GM12892 (cell line): ENCODE measurements at regions not wholly inside any gene's neighbourhood (a gene's known extent, or its start where the extent isn't known, plus 50 kb on each side); places are given as distances from the start of the nearest gene placed in this dataset.

Source experiments
- DNase-seq: peaks from one replicate; pipeline ENCODE4 v3.0.0; 2011; ENCODE audit not compliant: insufficient read length
- FAIRE-seq: peaks from 2 replicates; lab custom pipeline; 2011; peaks lifted over from hg19 to GRCh38; lab: Jason Lieb, UNC
- POLR2A ChIP-seq: IDR thresholded peaks from 2 replicates; pipeline ENCODE4 v1.6.1; 2011; ENCODE audit warnings: low read depth, low read length, control low read depth
- POLR2AphosphoS5 ChIP-seq: IDR thresholded peaks from 2 replicates; pipeline ENCODE4 v1.6.1; 2011; ENCODE audit warnings: low read depth, low read length, control low read depth
- TAF1 ChIP-seq: IDR thresholded peaks from 2 replicates; pipeline ENCODE4 v1.6.1; 2011; ENCODE audit warnings: low read depth, mild to moderate bottlenecking, control low read depth, low read length, borderline replicate concordance

DNA sequence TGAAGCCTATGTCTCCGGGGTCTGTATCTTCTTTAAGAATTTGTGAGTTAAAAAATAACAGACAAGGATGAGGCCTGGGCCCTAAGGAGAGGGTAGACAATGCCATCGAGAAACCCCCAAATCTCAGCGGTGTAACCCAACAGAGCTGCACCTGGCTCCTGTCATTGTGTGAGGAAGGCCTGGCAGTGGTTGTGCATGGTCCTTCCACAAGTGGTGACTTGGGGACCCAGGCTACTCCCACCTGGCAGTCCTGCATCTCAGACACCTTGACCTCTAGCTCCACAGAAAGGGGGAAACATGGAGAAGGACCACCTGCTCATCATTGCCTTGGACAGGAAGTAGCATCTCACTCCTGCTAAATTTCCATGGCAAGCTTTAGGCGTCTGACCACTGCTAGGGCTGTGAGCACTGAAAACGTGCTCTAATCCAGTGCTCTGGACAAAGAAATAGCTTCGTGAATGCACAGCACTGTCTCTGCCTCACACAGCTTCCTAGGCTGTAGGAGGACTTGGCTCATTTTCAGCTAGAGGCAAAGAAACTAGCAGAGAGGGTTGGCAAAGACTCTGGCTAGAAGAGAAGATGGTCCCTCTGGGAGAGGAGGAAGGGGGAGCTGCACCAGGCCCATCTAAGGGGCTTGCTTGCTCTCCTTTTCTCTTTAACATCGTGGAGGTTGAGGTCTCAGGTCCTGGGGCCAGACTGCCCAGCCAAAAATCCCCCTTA, 273.9 kb upstream of the ZMIZ1 start:
- FAIRE-seq = no peak
- DNase-seq = no peak
- TF ChIP-seq POLR2AphosphoS5 = no peak
- TF ChIP-seq POLR2A = no peak
- TF ChIP-seq TAF1 = no peak

DNA sequence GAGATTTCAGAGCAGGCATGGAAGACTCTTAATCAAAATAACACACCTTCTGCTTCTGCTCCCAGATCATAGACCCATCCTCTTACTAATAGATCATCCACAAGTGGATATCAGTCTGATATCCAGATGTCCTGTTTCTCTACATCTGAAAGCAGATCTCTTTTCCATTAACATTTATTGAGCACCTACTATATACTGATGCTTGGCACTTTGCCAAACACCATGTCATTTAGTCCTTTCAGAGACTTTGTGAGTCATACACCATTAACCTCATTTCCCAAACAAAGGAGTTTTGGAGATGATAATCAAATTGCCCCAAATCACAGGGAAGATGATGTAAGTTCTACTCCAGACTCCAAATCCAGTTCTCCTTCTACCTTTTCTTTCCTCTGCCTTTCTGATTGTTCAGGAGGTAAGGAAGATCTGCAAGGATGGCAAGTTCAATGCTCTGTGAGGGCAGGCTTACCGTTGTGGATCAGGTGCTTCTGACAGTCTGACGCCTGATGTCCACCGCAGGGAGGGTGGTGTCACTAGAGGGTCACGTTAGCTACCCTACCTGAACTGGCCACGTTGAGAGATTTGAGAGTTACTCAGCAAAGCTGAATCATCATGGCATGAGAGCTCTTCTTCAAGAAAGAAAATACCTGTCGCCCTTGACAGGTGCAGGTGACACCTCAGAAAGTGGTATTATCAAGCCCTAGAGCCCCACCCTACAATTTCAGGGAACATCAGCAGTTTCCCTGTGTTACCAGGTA, 269.6 kb upstream of the ZMIZ1 start:
- no peak for FAIRE-seq
- no peak for DNase-seq
- TF ChIP-seq POLR2A (no peak), TAF1 (no peak), POLR2AphosphoS5 (no peak)

DNA sequence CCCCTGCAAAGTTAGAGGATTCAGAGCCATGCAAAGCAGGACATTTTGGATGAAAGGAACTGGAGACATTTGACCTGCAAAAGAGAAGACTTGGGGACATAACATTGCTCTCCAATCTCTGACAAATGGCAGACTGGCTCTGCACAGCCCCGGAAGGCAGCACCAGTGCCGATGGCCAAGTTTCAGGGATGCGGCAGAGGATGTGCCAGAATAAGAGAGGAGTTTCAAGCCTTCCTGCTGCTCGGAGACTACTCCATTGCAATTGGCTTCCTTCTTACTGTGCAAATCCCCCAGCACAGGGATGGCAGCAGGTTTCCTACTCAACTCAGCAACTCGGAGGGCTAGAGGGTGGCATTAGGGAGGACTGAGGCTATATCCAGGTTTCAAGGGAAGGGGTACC, 268.8 kb upstream of the ZMIZ1 start:
- FAIRE-seq (no peak), DNase-seq (no peak)
- TF ChIP-seq TAF1 (no peak), POLR2A (no peak), POLR2AphosphoS5 (no peak)

DNA sequence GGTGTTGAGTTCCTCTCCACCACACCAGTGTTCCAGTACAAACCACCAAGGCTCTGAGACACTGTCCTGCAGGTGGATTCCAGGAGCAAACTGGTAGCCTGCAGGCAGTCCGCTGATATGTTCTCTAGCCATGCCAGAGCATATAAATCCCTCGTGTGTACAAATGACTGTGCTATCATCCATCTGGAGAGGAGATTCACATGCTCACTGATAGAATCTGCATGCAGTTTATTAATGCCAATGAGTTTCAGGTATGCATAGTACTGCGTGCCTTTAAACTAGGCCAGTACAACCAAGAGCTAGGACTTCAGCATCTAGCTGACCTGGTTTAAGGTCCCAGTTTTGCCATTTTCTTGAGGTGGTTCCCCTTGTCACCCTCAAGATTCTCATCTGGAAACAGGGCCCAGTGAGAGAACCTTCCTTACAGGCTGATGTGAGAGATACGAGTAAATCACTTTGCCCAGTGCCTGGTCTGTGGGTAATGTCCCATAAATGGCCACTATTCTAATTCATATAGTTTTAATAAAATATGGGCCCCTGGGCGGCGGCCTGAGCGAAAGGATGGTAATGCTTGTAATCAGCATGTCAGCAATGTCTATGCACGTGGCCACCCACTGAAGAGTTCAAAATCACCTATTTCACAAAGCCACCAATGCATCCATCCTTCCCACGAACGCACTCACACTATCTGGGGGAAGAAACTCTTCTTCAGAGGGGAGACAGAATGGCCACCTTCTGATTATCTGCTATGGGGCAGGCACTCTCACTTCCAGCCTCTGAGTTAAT, 268.0 kb upstream of the ZMIZ1 start:
- TF ChIP-seq TAF1 (no peak), POLR2AphosphoS5 (no peak), POLR2A (no peak)
- no peak for DNase-seq
- no peak for FAIRE-seq

DNA sequence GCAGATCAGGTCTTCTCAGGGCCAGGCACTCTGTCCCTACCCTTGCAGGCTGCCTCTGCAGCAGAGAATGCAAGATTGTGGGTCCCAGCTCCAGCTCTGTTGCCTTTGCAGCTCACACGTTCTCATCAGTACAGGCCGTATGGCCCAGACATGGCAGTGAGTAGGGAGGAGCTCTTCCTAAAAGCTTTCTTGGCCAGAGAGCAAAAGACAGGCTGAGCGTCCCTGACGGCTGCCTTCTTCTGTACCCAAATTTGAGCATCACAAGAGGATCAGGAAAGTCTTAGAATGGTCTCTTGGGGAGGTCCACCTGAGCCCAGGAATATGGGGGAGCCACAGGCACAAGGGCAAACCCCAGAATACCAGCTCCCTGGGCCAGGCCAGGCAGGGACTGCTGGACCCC, 266.3 kb upstream of the ZMIZ1 start:
- no peak for FAIRE-seq

DNA sequence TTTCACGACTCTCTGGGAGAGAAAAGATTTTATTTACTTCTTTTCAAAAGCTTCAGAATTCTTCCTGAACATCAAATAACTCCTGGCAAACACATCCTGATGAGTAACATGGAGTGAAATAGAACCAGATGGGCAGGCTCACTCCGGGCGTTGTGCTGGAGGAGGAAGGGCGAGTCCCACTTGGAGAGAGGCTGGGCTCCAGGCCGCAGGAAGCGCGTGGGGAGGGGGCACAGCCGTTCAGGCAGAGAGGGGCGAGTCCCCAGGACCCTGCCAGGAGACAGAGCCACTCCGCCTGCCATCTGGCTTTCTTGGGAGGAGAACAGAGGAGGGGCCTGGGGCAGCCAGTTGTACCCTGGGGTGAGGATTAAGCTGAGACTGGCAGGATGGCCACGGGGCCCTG, 265.9 kb upstream of the ZMIZ1 start:
- FAIRE-seq = no peak
- TF ChIP-seq POLR2A (no peak), POLR2AphosphoS5 (no peak), TAF1 (no peak)
- no peak for DNase-seq

More for the DNA sequence above, 266.3 kb upstream of the ZMIZ1 start:
- DNase-seq = no peak
- no peak for TF ChIP-seq POLR2AphosphoS5
- TF ChIP-seq TAF1 = no peak
- no peak for TF ChIP-seq POLR2A

DNA sequence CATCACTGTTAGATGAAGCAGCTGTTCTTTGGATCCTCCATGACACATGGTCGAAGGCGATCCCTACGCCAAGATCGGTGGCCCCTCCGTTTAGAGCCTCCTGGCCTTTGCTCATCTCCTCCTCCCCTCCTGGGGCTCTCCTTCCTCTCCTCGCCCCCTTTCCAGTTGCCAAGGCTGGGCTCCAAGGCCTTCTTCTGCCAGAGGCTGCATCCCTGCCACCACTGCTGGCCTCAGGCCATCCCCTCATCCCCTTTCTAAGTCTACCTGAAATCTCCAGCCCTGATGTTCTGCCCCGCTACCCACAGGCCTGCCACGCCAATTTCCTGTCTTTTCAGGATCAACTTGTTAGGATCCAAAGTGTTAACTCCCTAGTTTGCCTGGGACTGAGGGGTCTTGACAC, 265.1 kb upstream of the ZMIZ1 start:
- FAIRE-seq (no peak), DNase-seq (no peak)
- no peak for TF ChIP-seq POLR2AphosphoS5
- TF ChIP-seq POLR2A = no peak
- TF ChIP-seq TAF1 = no peak

DNA sequence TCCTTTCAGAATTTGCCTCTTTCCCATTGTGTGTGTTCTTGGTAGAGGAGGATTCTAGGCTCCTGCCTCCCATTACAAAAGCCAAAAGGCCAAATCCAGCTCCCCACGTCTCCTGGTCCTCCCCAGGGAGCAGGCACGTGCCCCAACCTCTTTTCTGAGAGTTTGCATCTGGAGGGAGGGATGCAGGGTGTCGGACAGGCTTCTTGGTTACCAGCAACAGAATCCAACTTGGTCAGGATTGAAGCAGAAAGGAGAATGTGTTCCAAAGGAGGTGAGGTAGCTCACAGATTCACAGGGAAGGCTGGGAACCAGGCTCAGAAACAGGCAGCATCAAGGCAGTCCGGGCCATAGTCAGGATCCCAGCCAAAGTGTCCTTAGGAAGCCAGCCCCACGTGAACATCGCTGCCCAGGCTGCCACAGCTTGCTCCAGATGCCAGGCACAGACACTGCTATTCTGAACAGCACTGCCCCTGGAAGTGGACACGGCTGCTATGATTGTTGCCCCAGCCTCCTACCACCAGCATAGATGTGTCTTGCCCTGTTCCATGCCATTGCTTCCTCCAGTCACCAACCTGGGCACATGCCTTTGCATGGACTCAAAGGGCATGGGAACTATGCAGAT, 264.2 kb upstream of the ZMIZ1 start:
- TF ChIP-seq TAF1 = no peak
- TF ChIP-seq POLR2A = no peak
- no peak for TF ChIP-seq POLR2AphosphoS5
- no peak for FAIRE-seq

DNA sequence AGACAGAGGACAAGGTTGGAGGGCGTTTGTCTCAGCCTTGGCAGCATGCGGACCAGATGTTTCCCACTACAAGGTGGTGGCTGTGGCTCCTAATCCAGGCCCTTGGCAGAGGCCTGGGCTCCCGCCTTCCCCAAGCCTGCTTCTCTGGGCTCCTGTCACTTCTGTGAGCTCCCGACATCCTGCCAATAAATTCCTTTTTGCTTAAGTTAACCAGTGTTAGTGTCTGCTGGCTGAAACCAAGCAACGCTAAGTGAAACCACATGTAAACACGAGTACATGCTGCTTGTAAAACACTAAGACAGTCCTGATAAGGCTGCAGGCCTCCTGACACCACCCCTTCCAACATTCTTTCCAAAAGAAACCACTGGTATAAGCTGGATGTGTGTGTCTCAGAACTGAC, 263.6 kb upstream of the ZMIZ1 start:
- TF ChIP-seq TAF1 (no peak), POLR2AphosphoS5 (no peak), POLR2A (no peak)
- no peak for DNase-seq
- FAIRE-seq = no peak

More for the DNA sequence above, 264.2 kb upstream of the ZMIZ1 start:
- DNase-seq = no peak

DNA sequence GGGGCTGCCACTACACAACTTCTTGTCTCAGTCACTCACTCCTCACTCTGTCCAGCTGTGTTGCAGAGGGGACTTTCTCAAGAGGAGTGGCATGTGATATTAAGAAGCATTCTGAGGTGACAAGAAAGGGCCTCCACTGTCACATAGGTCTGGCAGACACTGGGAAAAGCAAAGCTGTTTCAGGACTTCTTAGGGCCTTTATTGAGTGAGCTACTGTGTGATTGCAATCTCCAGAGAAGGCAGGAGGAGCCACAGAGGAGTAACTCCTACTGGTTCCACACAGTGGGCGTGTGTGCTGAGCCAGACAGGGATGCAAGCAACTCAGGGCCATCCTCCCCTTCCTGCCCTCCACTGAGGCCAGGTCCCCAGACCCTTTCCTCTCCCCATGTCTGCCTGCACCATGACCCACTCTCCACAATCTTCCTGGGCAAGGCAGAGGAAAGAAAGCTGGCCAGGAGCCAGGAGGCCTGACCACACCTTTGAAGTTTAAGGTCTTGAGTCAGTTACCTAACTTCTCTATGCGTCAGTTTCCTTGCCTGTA, 262.0 kb upstream of the ZMIZ1 start:
- DNase-seq (no peak), FAIRE-seq (no peak)

DNA sequence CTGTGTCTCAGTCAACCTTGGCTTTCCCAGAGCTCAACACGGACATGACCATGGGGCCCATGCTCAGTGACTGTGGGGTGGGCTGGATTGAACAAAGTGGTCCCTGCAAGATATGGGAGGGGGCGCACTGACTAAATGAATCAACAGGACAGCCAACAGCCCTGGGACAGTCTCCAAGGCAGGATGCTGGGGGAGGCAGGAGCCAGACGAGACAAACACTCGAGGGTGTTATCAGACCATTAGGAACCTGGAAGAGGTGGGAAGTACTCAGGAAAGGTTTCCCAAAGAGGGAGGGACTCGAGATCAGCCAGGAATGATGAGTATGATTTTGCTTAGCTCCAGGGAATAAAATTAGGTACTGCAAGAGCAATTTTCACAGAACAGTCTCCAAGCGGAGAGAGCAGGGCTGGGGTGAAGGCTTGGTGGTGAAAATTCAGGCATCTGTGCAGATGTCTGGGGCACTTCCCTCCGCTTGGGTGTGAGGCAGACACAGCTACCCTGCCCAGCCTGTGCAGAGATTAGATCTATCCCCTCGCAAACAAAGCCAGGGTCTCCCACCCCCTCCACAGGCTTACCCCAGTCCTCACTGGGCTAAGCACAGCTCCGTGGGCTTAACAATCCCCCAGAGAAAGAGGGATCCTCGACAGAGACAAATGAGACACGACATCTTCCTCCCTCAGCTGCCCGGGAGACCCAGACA, 261.1 kb upstream of the ZMIZ1 start:
- FAIRE-seq = no peak
- TF ChIP-seq POLR2A (no peak), TAF1 (no peak), POLR2AphosphoS5 (no peak)
- DNase-seq = no peak

More for the DNA sequence above, 262.0 kb upstream of the ZMIZ1 start:
- TF ChIP-seq POLR2A = no peak
- no peak for TF ChIP-seq TAF1
- no peak for TF ChIP-seq POLR2AphosphoS5

DNA sequence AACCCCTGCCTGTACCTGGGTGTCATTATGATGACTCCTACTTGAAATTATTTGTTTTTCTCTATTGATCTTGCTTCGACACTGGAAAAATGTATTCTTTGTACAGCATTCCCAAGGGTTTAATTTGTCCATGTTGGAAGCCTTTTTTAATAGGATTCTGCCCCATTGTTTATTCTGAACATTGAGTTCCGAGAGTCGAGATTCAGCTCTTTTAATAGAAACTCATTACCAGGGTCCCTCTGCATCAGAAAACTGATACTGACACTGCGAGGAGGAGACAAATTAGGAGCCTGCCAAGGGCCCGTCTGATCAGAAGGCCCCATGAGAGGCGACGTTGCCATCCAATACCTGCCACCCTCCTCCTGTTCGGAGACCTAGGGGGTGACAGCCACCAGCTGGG, 260.5 kb upstream of the ZMIZ1 start:
- TF ChIP-seq POLR2A (no peak), POLR2AphosphoS5 (no peak), TAF1 (no peak)
- no peak for FAIRE-seq

More for the DNA sequence above, 260.5 kb upstream of the ZMIZ1 start:
- no peak for DNase-seq
